WTC11 (cell line): ENCODE measurements at regions not wholly inside any gene's neighbourhood (a gene's known extent, or its start where the extent isn't known, plus 50 kb on each side); places are given as distances from the start of the nearest gene placed in this dataset.

Experiments
- ATAC-seq: fragments of 200-7000 bp; cut with Tn5 transposase; 2 replicates; pipeline ENCODE4 v1.10.0; 2021; ENCODE audit warnings: mild to moderate bottlenecking, moderate library complexity
- CTCF ChIA-PET: fragments of 300-600 bp; sonication (Branson Sonifier 250); formaldehyde crosslinking; loops from one replicate; lab custom pipeline; 2021; ENCODE audit warnings: antibody characterized with exemption; lab: Charles Lee
- POLR2A ChIA-PET: fragments of 350-600 bp; sonication (Branson Sonifier 250); formaldehyde crosslinking; loops from one replicate; lab custom pipeline; 2021; ENCODE audit warnings: antibody characterized with exemption; lab: Charles Lee
- DNase-seq: peaks from one replicate; pipeline ENCODE4 v3.0.0; 2021; ENCODE audit warnings: low spot score
- H3K27ac Mint-ChIP-seq: 2 replicates; pipeline ENCODE4 v1.8.0; 2021; ENCODE audit warnings: mixed read lengths
- H3K27me3 Mint-ChIP-seq: 2 replicates; pipeline ENCODE4 v1.8.0; 2021; ENCODE audit warnings: low read depth, mild to moderate bottlenecking, moderate library complexity, mixed read lengths
- H3K36me3 Mint-ChIP-seq: 2 replicates; pipeline ENCODE4 v1.8.0; 2021; ENCODE audit warnings: mixed read lengths
- H3K4me1 Mint-ChIP-seq: 2 replicates; pipeline ENCODE4 v1.8.0; 2022; ENCODE audit warnings: mixed read lengths
- H3K4me3 Mint-ChIP-seq: 2 replicates; pipeline ENCODE4 v1.8.0; 2021; ENCODE audit warnings: mild to moderate bottlenecking, moderate library complexity, mixed read lengths
- H3K9me3 Mint-ChIP-seq: 2 replicates; pipeline ENCODE4 v1.8.0; 2021; ENCODE audit warnings: mixed read lengths
- CREM ChIP-seq: sonication (generic); formaldehyde crosslinking; IDR thresholded peaks from 2 replicates; pipeline ENCODE4 v1.8.1; 2022; ENCODE audit warnings: mild to moderate bottlenecking, missing genetic modification reagents, moderate library complexity
- EMX1 ChIP-seq: fragments of 250-450 bp; sonication (Bioruptor Pico); IDR thresholded peaks from 2 replicates; pipeline ENCODE4 v1.8.0; 2021; ENCODE audit warnings: mild to moderate bottlenecking
- FOXJ3 ChIP-seq: sonication (generic); formaldehyde crosslinking; IDR thresholded peaks from 2 replicates; pipeline ENCODE4 v1.9.0; 2021; ENCODE audit warnings: missing genetic modification reagents, mild to moderate bottlenecking, borderline replicate concordance
- NR3C1 ChIP-seq: sonication (generic); formaldehyde crosslinking; conservative IDR thresholded peaks from 2 replicates; pipeline ENCODE4 v1.8.1; 2023; ENCODE audit warnings: low read depth, mild to moderate bottlenecking, missing genetic modification reagents
- PRRX2 ChIP-seq: fragments of 250-450 bp; sonication (Bioruptor Pico); IDR thresholded peaks from 2 replicates; pipeline ENCODE4 v1.8.0; 2021; ENCODE audit warnings: mild to moderate bottlenecking
- TEAD4 ChIP-seq: sonication (generic); formaldehyde crosslinking; IDR thresholded peaks from 2 replicates; pipeline ENCODE4 v1.8.0; 2022; ENCODE audit warnings: mild to moderate bottlenecking, missing genetic modification reagents
- TP53 ChIP-seq: sonication (generic); formaldehyde crosslinking; IDR thresholded peaks from 2 replicates; pipeline ENCODE4 v1.8.1; 2023; ENCODE audit warnings: mild to moderate bottlenecking, missing genetic modification reagents
- ZNF121 ChIP-seq: sonication (generic); formaldehyde crosslinking; IDR thresholded peaks from 2 replicates; pipeline ENCODE4 v1.8.0; 2023; ENCODE audit warnings: missing genetic modification reagents
- ZNF423 ChIP-seq: fragments of 250-450 bp; sonication (Bioruptor Pico); IDR thresholded peaks from 2 replicates; pipeline ENCODE4 v2.1.2; 2022; ENCODE audit warnings: mild to moderate bottlenecking, moderate library complexity
- TF ChIP-seq, protein P1 (sequence below): sonication (generic); formaldehyde crosslinking; IDR thresholded peaks from 2 replicates; pipeline ENCODE4 v1.8.0; 2023; ENCODE audit warnings: missing genetic modification reagents
- TF ChIP-seq, protein P2 (sequence below): fragments of 200-600 bp; IDR thresholded peaks from 2 replicates; pipeline ENCODE4 v1.8.0; 2022; ENCODE audit warnings: antibody characterized with exemption
- TF ChIP-seq, protein P3 (sequence below): sonication (generic); formaldehyde crosslinking; IDR thresholded peaks from 2 replicates; pipeline ENCODE4 v1.8.0; 2022; ENCODE audit warnings: missing genetic modification reagents
- TF ChIP-seq, protein P4 (sequence below): sonication (generic); formaldehyde crosslinking; conservative IDR thresholded peaks from 2 replicates; pipeline ENCODE4 v1.8.1; 2023; ENCODE audit warnings: mild to moderate bottlenecking, low read depth, missing genetic modification reagents, moderate library complexity
- TF ChIP-seq, protein P5 (sequence below): sonication (generic); formaldehyde crosslinking; IDR thresholded peaks from 2 replicates; pipeline ENCODE4 v1.8.1; 2023; ENCODE audit warnings: mild to moderate bottlenecking, moderate library complexity, missing genetic modification reagents
- TF ChIP-seq, protein P6 (sequence below): sonication (generic); formaldehyde crosslinking; conservative IDR thresholded peaks from 2 replicates; pipeline ENCODE4 v1.8.1; 2022; ENCODE audit warnings: mild to moderate bottlenecking, missing genetic modification reagents
- TF ChIP-seq, protein P7 (sequence below): sonication (generic); formaldehyde crosslinking; IDR thresholded peaks from 2 replicates; pipeline ENCODE4 v1.8.0; 2023; ENCODE audit warnings: mild to moderate bottlenecking, missing genetic modification reagents

DNA sequence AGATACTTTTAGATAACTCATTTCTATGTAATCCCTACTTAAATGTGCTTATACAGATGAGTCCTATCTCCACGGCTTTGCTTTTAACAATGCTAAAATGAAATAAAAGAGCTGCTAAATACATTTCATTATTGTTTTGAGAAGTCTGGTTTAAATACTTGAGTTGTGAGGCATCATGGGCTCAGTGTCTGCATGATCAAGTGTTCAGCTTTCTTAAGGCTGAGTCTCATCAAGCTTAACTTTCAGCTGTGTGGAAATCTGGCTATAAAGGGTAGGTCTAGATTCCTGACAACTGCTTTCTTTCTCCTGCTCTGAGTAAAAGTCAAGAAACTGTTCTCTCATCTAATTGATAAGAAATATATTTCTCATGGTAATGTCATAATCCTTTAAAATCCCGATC, 235.4 kb downstream of the FSCB start:
- ATAC-seq: no peak
- no peak for TF ChIP-seq NR3C1 (CRISPR knock-in tag)
- TF ChIP-seq, protein P1, sequence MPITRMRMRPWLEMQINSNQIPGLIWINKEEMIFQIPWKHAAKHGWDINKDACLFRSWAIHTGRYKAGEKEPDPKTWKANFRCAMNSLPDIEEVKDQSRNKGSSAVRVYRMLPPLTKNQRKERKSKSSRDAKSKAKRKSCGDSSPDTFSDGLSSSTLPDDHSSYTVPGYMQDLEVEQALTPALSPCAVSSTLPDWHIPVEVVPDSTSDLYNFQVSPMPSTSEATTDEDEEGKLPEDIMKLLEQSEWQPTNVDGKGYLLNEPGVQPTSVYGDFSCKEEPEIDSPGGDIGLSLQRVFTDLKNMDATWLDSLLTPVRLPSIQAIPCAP: no peak
- TF ChIP-seq CREM: no peak
- TF ChIP-seq TP53: no peak
- TF ChIP-seq, protein P2, sequence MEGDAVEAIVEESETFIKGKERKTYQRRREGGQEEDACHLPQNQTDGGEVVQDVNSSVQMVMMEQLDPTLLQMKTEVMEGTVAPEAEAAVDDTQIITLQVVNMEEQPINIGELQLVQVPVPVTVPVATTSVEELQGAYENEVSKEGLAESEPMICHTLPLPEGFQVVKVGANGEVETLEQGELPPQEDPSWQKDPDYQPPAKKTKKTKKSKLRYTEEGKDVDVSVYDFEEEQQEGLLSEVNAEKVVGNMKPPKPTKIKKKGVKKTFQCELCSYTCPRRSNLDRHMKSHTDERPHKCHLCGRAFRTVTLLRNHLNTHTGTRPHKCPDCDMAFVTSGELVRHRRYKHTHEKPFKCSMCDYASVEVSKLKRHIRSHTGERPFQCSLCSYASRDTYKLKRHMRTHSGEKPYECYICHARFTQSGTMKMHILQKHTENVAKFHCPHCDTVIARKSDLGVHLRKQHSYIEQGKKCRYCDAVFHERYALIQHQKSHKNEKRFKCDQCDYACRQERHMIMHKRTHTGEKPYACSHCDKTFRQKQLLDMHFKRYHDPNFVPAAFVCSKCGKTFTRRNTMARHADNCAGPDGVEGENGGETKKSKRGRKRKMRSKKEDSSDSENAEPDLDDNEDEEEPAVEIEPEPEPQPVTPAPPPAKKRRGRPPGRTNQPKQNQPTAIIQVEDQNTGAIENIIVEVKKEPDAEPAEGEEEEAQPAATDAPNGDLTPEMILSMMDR: no peak
- TF ChIP-seq, protein P3, sequence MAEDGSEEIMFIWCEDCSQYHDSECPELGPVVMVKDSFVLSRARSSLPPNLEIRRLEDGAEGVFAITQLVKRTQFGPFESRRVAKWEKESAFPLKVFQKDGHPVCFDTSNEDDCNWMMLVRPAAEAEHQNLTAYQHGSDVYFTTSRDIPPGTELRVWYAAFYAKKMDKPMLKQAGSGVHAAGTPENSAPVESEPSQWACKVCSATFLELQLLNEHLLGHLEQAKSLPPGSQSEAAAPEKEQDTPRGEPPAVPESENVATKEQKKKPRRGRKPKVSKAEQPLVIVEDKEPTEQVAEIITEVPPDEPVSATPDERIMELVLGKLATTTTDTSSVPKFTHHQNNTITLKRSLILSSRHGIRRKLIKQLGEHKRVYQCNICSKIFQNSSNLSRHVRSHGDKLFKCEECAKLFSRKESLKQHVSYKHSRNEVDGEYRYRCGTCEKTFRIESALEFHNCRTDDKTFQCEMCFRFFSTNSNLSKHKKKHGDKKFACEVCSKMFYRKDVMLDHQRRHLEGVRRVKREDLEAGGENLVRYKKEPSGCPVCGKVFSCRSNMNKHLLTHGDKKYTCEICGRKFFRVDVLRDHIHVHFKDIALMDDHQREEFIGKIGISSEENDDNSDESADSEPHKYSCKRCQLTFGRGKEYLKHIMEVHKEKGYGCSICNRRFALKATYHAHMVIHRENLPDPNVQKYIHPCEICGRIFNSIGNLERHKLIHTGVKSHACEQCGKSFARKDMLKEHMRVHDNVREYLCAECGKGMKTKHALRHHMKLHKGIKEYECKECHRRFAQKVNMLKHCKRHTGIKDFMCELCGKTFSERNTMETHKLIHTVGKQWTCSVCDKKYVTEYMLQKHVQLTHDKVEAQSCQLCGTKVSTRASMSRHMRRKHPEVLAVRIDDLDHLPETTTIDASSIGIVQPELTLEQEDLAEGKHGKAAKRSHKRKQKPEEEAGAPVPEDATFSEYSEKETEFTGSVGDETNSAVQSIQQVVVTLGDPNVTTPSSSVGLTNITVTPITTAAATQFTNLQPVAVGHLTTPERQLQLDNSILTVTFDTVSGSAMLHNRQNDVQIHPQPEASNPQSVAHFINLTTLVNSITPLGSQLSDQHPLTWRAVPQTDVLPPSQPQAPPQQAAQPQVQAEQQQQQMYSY (CRISPR knock-in tag): no peak
- TF ChIP-seq PRRX2 (CRISPR knock-in tag): no peak
- TF ChIP-seq, protein P4, sequence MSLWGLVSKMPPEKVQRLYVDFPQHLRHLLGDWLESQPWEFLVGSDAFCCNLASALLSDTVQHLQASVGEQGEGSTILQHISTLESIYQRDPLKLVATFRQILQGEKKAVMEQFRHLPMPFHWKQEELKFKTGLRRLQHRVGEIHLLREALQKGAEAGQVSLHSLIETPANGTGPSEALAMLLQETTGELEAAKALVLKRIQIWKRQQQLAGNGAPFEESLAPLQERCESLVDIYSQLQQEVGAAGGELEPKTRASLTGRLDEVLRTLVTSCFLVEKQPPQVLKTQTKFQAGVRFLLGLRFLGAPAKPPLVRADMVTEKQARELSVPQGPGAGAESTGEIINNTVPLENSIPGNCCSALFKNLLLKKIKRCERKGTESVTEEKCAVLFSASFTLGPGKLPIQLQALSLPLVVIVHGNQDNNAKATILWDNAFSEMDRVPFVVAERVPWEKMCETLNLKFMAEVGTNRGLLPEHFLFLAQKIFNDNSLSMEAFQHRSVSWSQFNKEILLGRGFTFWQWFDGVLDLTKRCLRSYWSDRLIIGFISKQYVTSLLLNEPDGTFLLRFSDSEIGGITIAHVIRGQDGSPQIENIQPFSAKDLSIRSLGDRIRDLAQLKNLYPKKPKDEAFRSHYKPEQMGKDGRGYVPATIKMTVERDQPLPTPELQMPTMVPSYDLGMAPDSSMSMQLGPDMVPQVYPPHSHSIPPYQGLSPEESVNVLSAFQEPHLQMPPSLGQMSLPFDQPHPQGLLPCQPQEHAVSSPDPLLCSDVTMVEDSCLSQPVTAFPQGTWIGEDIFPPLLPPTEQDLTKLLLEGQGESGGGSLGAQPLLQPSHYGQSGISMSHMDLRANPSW (CRISPR knock-in tag): no peak
- H3K36me3 Mint-ChIP-seq: no peaks in the 10 kb centered on the region
- H3K27ac Mint-ChIP-seq: no peak overlapping the region
- no peak for DNase-seq
- no peaks in the 10 kb centered on the region for H3K4me1 Mint-ChIP-seq
- no peak overlapping the region for H3K4me3 Mint-ChIP-seq
- POLR2A ChIA-PET: no interaction called here
- peaks cover 8% of the 10 kb centered on the region; the same call in 1 of the 2 replicates for H3K9me3 Mint-ChIP-seq
- CTCF ChIA-PET: no interaction called here
- no peaks in the 10 kb centered on the region for H3K27me3 Mint-ChIP-seq

DNA sequence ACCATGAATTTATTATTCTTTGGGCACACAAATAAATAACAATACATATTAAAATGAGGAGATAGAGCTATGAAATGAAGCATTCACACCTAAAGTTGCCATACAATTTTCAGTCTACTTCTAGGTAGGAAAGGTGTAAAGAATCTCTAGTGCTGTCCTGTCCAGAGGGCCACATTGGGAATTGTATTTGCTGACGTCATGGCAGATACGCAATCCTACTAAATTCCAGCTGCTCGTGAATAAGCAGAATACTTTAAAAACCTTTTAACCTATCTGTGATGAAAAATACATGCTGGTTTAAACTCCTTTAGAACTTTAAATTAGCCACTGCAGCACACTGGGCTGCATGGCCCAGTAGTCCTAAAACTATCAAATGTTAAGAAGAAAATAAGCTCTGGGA, 236.1 kb downstream of the FSCB start:
- peaks cover 11% of the 10 kb centered on the region; the same call in 1 of the 2 replicates for H3K9me3 Mint-ChIP-seq
- no peaks in the 10 kb centered on the region for H3K4me1 Mint-ChIP-seq
- CTCF ChIA-PET: no interaction called here
- H3K27ac Mint-ChIP-seq: no peak overlapping the region
- H3K27me3 Mint-ChIP-seq: no peaks in the 10 kb centered on the region; the same call in 1 of the 2 replicates
- no peaks in the 10 kb centered on the region for H3K36me3 Mint-ChIP-seq
- DNase-seq (no peak), ATAC-seq (no peak)
- no peak overlapping the region for H3K4me3 Mint-ChIP-seq
- POLR2A ChIA-PET: no interaction called here
- TF ChIP-seq, protein P5, sequence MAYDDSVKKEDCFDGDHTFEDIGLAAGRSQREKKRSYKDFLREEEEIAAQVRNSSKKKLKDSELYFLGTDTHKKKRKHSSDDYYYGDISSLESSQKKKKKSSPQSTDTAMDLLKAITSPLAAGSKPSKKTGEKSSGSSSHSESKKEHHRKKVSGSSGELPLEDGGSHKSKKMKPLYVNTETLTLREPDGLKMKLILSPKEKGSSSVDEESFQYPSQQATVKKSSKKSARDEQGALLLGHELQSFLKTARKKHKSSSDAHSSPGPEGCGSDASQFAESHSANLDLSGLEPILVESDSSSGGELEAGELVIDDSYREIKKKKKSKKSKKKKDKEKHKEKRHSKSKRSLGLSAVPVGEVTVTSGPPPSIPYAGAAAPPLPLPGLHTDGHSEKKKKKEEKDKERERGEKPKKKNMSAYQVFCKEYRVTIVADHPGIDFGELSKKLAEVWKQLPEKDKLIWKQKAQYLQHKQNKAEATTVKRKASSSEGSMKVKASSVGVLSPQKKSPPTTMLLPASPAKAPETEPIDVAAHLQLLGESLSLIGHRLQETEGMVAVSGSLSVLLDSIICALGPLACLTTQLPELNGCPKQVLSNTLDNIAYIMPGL (CRISPR knock-in tag): no peak
- TF ChIP-seq, protein P1: no peak
- TF ChIP-seq ZNF121 (CRISPR knock-in tag) (no peak), EMX1 (CRISPR knock-in tag) (no peak), NR3C1 (CRISPR knock-in tag) (no peak), PRRX2 (CRISPR knock-in tag) (no peak), FOXJ3 (no peak), ZNF423 (no peak), TEAD4 (CRISPR knock-in tag) (no peak)
- TF ChIP-seq, protein P6, sequence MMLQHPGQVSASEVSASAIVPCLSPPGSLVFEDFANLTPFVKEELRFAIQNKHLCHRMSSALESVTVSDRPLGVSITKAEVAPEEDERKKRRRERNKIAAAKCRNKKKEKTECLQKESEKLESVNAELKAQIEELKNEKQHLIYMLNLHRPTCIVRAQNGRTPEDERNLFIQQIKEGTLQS (CRISPR knock-in tag): no peak
- TF ChIP-seq, protein P7, sequence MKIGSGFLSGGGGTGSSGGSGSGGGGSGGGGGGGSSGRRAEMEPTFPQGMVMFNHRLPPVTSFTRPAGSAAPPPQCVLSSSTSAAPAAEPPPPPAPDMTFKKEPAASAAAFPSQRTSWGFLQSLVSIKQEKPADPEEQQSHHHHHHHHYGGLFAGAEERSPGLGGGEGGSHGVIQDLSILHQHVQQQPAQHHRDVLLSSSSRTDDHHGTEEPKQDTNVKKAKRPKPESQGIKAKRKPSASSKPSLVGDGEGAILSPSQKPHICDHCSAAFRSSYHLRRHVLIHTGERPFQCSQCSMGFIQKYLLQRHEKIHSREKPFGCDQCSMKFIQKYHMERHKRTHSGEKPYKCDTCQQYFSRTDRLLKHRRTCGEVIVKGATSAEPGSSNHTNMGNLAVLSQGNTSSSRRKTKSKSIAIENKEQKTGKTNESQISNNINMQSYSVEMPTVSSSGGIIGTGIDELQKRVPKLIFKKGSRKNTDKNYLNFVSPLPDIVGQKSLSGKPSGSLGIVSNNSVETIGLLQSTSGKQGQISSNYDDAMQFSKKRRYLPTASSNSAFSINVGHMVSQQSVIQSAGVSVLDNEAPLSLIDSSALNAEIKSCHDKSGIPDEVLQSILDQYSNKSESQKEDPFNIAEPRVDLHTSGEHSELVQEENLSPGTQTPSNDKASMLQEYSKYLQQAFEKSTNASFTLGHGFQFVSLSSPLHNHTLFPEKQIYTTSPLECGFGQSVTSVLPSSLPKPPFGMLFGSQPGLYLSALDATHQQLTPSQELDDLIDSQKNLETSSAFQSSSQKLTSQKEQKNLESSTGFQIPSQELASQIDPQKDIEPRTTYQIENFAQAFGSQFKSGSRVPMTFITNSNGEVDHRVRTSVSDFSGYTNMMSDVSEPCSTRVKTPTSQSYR: no peak
- TF ChIP-seq, protein P3 (CRISPR knock-in tag): no peak
